Stimulated activated naive CD4-positive, alpha-beta T cell (primary cell): ENCODE measurements at regions not wholly inside any gene's neighbourhood (a gene's known extent, or its start where the extent isn't known, plus 50 kb on each side); places are given as distances from the start of the nearest gene placed in this dataset.
"Not testable (repeated sequence)": the region's sequence is repeated elsewhere in the genome, so short reads cannot be mapped to it uniquely, and the experiment has no call there.

ENCODE experiments used
- DNase-seq, 6 experiments: peaks; one replicate each; lab custom pipeline; 2025; lab: John Stamatoyannopoulos, UW

- not testable (repeated sequence) for DNase-seq
Measured at GRCh38 chr12:9411616-9412268, 196.0 kb downstream of the KLRB1 start.

GRCh38 chr12:9407425-9407748 is 199.2 kb upstream of the PZP start:
- DNase-seq, result not testable (repeated sequence)

- no peak for DNase-seq
Measured at GRCh38 chr12:9406564-9407424, 198.6 kb upstream of the PZP start.

- no peak for DNase-seq
Measured at GRCh38 chr12:9405886-9406563, 197.8 kb upstream of the PZP start.

GRCh38 chr12:9404469-9405260 is 196.5 kb upstream of the PZP start:
- DNase-seq, result peak in 4 of 6 experiments; percentile 7 to 71 (median 18)

- no peak for DNase-seq
Measured at GRCh38 chr12:9404031-9404430, 195.8 kb upstream of the PZP start.

- not testable (repeated sequence) for DNase-seq
Measured at GRCh38 chr12:9402432-9403040, 194.3 kb upstream of the PZP start.

- DNase-seq, result not testable (repeated sequence)
Measured at GRCh38 chr12:9396367-9396766, 188.2 kb upstream of the PZP start.

- DNase-seq, result not testable (repeated sequence)
Measured at GRCh38 chr12:9395220-9395619, 187.0 kb upstream of the PZP start.

- DNase-seq, result no peak
Measured at GRCh38 chr12:9392842-9393241, 184.6 kb upstream of the PZP start.

GRCh38 chr12:9391815-9392214 is 183.6 kb upstream of the PZP start:
- no peak for DNase-seq

- no peak for DNase-seq
Measured at GRCh38 chr12:9390761-9391160, 182.6 kb upstream of the PZP start.

- DNase-seq, result no peak
Measured at GRCh38 chr12:9389796-9390195, 181.6 kb upstream of the PZP start.

- DNase-seq, result no peak
Measured at GRCh38 chr12:9388379-9388778, 180.2 kb upstream of the PZP start.

GRCh38 chr12:9387450-9387849 is 179.3 kb upstream of the PZP start:
- no peak for DNase-seq

GRCh38 chr12:9383585-9383984 is 175.4 kb upstream of the PZP start:
- no peak for DNase-seq

GRCh38 chr12:9381619-9382018 is 173.4 kb upstream of the PZP start:
- no peak for DNase-seq

- no peak for DNase-seq
Measured at GRCh38 chr12:9380650-9381049, 172.5 kb upstream of the PZP start.

GRCh38 chr12:9379023-9379742 is 171.0 kb upstream of the PZP start:
- DNase-seq, result no peak

- DNase-seq, result no peak
Measured at GRCh38 chr12:9378430-9378835, 170.2 kb upstream of the PZP start.

GRCh38 chr12:9372202-9372601 is 164.0 kb upstream of the PZP start:
- no peak for DNase-seq
